ENCODE measurements at regions not wholly inside any gene's neighbourhood (a gene's known extent, or its start where the extent isn't known, plus 50 kb on each side); places are given as distances from the start of the nearest gene placed in this dataset.

DNA sequence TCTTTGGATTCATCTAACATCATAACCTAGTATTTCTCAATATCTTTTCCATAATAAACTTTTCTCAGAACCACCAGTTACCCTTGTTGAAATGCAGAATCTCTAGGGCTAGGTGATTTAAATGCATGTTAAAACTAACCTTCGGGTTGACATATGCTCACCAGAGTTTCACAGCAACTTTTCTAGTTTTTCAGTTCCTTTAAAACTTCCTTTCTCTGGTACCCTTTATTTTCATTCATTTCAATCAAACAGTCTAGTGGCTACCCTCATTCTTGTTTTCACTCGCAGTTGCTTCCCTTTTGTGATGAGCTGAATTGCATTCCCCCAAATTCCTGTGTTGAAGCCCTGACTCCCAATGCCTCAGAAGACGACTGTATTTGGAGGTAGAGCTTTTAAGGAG lies 712.8 kb upstream of the CHRM3 start:
- no peak for FAIRE-seq

DNA sequence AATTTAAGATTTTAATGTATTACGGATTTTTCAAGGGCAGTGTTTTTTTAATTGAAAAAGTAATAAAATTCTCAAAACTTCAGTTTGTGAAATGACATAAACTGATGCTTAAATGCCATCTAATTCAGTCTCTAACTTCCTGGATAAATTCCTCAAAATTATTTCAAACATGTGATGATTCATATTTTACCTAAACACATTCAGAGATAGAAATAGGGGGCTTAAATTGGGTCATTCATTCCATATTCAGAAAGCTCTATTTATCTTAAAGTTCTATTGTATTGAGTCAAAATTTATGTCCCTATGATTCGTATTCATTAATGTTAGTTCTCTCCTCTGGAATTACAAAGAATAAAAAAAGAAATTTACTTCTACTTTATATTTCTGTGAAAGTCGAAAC lies 713.6 kb upstream of the CHRM3 start:
- FAIRE-seq (no peak), DNase-seq (ENCODE audit: insufficient read length, low spot score) (no peak)

More for the DNA sequence above, 712.8 kb upstream of the CHRM3 start:
- no peak for DNase-seq (ENCODE audit: insufficient read length, low spot score)

DNA sequence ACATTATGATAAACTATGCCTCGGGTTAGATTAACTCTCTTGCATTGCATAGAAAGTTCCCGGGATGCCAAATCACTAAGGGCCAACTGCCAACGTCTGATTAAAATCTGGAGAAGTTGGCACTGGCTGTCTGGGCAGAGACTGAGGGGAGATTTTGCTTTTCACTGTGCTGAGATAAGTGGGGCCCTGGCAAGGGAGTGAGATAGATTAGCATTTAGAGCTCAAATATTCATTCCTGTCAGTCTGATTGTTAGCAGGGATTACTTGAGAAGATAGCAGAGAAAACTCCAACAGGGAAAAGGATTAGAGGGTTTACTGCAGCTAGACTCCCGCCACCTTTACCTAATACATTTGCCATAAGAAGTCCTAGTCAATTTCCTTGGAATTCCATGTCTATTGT lies 714.1 kb upstream of the CHRM3 start:
- no peak for FAIRE-seq

GRCh38 chr1:238664139-238664538 lies 722.2 kb upstream of the CHRM3 start:
- FAIRE-seq = no peak

More for the DNA sequence above, 714.1 kb upstream of the CHRM3 start:
- no peak for DNase-seq (ENCODE audit: insufficient read length, low spot score)

DNA sequence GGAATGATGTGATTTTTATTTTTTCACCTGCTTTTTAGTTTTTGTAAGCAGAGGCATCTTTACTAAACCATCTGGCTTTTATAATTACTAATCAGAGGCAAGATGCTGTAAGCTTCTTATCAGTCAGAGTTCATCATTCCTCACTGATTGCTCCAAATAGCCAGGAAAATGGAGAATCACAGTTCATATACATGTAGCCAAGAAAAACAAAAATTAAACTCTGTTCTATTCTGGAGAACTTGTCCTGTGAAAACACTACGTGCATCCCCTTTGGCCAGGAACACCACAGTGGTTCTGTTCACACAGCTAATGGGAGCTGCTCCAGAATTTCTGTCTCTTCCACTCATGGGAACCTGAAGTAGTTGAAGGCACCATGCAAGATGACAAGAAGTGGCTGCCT lies 725.5 kb upstream of the CHRM3 start:
- FAIRE-seq = no peak
- no peak for DNase-seq (ENCODE audit: insufficient read length, low spot score)

More at GRCh38 chr1:238664139-238664538, 722.2 kb upstream of the CHRM3 start:
- DNase-seq (ENCODE audit: insufficient read length, low spot score) = no peak

DNA sequence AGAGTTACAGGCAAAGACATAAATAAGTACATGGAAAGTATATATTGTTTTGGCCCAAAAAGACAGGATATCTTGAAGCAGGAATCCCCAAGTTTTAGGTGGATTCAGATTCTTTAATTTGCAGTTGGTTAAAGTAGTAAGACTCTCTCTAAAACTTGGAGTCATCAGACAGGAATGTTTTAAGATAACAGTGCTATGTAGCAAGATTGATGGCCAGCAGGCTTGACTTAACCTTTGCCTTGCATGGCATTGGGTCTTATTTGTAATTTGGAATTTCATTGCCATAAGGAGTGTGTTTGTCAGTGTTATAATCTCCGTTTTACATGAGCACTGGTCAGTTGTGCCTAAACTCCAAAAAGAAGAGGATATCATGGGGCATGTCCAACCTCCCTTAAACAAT lies 727.6 kb upstream of the CHRM3 start:
- FAIRE-seq (no peak), DNase-seq (ENCODE audit: insufficient read length, low spot score) (no peak)

- no peak for FAIRE-seq
- no peak for DNase-seq (ENCODE audit: insufficient read length, low spot score)
Observed at GRCh38 chr1:238653693-238654321, 732.6 kb upstream of the CHRM3 start.

- FAIRE-seq (no peak), DNase-seq (ENCODE audit: insufficient read length, low spot score) (no peak)
Observed at GRCh38 chr1:238652346-238652968, 733.9 kb upstream of the CHRM3 start.

GRCh38 chr1:238649200-238649599 lies 737.2 kb upstream of the CHRM3 start:
- no peak for DNase-seq (ENCODE audit: insufficient read length, low spot score)
- FAIRE-seq = no peak

GRCh38 chr1:238648751-238649150 lies 737.6 kb upstream of the CHRM3 start:
- no peak for FAIRE-seq
- no peak for DNase-seq (ENCODE audit: insufficient read length, low spot score)

- DNase-seq (ENCODE audit: insufficient read length, low spot score) (no peak), FAIRE-seq (no peak)
Observed at GRCh38 chr1:238648296-238648695, 738.1 kb upstream of the CHRM3 start.

GRCh38 chr1:238647877-238648276 lies 738.5 kb upstream of the CHRM3 start:
- no peak for FAIRE-seq
- no peak for DNase-seq (ENCODE audit: insufficient read length, low spot score)

GRCh38 chr1:238642231-238642630 lies 744.1 kb upstream of the CHRM3 start:
- no peak for DNase-seq (ENCODE audit: insufficient read length, low spot score)
- no peak for FAIRE-seq

- FAIRE-seq (no peak), DNase-seq (ENCODE audit: insufficient read length, low spot score) (no peak)
Observed at GRCh38 chr1:238639861-238640260, 746.5 kb upstream of the CHRM3 start.

DNA sequence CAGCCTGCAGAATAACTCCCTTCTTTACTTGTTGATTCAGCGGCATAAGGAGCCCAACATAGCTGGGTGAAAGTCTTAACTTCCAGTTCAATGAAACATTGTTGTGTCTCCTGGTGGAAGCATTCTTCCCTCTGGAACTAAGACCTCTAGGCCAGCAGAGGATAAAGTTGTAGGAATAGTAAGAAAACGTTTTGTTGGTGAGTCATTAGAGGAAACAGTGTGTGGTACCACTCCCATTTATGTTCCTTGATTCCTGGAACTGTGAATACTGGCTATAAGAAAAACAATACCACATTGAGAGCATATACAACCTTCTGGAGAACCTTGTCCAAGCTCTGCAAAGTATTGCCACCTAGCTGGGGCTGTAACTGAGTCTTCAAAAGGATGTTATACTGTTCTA lies 737.4 kb upstream of the ZP4 start:
- no peak for DNase-seq (ENCODE audit: insufficient read length, low spot score)

DNA sequence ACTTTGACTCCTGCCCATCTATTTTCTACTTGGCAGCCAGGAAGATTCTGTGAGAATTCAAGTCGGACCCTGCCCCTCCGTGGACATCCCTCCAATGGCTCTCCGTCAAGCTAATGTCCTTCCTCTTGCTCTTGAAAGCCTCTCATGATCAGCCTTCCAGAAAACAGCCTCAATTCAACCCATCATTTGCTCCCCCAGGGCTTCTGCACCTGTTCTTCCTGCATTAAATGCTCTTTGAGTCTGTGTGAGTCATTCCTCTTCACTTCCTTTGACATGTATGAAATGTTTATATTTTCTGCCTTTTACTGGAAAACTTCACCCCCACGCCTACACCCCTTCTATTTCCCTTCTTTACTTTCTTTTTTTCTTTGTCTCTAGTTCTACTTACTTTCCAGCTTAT lies 734.1 kb upstream of the ZP4 start:
- FAIRE-seq = no peak
- DNase-seq (ENCODE audit: insufficient read length, low spot score) = no peak

More for the DNA sequence above, 737.4 kb upstream of the ZP4 start:
- FAIRE-seq = no peak

GRCh38 chr1:238621405-238621804 lies 730.7 kb upstream of the ZP4 start:
- no peak for DNase-seq (ENCODE audit: insufficient read length, low spot score)
- FAIRE-seq = no peak

DNA sequence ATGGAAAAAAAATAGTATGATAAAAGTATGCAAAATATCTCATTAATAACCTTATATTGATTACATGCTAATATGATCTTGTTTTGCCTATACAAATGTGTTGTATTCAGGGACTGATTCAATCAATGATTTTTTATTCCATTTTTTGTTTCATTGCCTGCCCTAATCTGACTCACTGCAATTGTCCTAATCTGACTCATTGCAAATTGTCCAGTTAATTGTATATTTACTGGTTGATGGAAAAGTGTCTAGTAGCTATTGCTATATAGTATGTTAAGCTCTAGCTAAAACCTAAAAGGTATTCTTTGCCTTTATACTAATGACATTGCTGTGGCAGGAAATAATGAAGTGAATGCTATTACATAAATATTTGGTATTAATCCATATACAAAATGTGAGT lies 728.9 kb upstream of the ZP4 start:
- FAIRE-seq (no peak), DNase-seq (ENCODE audit: insufficient read length, low spot score) (no peak)

GRCh38 chr1:238611406-238611805 lies 720.7 kb upstream of the ZP4 start:
- DNase-seq (ENCODE audit: insufficient read length, low spot score) (no peak), FAIRE-seq (no peak)

DNA sequence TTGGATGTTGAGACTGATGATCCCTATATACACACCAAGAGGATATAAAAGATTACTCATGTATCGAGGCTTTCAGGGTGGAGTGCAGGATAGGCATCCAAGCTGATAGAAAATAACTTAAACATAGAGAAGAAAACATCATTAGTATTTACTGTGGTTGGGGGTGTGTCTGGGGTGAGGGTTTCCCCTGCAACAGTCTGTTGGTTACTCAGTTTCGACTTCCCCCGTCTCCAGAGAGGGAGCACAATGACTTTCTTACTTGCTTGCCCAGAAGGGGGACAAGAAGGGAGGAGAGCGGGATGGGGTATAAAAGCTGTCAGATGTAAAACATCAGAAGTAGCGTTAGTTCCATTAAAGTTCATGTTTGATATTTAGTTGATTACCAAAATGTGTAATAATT lies 717.4 kb upstream of the ZP4 start:
- no peak for FAIRE-seq
- DNase-seq (ENCODE audit: insufficient read length, low spot score) = no peak

DNA sequence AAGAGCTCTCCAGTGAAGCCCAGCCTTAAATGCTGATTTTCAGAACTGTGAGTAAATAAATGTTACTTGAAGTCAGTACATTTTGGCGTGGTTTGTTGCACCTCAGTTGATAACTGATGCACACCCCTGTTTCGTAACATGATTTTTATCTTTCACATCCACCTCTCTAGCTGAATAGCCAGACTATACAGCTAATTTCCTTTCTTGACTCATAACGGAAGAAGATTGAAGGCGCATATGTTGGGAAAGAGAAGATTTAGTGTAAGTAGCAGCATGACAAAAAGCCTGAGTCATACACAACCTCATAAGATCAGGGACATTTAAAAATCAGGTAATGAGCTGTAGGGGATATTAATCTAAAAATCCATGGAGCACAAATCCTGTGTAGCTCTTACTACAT lies 716.2 kb upstream of the ZP4 start:
- FAIRE-seq (no peak), DNase-seq (ENCODE audit: insufficient read length, low spot score) (no peak)

DNA sequence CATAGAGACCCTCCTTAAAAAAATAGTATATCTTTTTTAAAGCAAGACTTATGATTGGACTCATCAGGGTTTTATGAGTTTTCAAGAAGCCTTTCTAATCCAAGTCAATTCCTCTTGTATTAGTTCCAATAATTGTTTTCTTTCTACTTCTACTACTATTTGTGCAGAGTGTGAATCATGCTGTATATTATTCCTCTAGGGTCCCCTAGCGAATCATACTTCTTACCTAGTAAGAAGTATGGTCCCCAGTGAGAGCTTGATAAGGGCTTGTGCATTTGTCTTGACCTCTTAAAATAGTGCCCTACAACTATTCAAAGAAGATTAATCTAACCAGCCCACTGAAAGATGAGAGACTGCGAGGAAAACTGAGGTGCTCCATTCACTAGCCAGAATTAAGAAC lies 715.7 kb upstream of the ZP4 start:
- FAIRE-seq (no peak), DNase-seq (ENCODE audit: insufficient read length, low spot score) (no peak)

DNA sequence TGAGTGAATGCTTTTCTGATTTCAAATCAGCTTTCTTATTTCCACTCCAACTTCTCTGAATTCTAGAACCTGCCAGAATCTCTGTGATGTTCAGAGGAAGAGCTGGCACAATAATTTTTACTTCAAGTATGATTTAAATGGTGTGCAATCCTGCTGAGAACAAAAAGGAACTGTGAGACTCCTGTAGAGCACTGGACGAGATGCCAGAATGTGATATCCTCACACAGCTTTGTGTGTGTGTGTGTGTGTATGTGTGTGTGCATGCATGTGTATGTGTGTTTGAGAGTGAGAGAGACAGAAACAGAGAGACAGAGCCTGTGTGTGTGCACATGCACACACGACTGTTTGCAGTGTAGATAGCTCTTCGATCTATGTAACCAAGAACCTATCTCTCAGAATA lies 713.6 kb upstream of the ZP4 start:
- FAIRE-seq (no peak), DNase-seq (ENCODE audit: insufficient read length, low spot score) (no peak)
